ENCODE measurements at regions not wholly inside any gene's neighbourhood (a gene's known extent, or its start where the extent isn't known, plus 50 kb on each side); places are given as distances from the start of the nearest gene placed in this dataset.
"Not testable (repeated sequence)": the region's sequence is repeated elsewhere in the genome, so short reads cannot be mapped to it uniquely, and the experiment has no call there.

GRCh38 chr12:75623631-75624154 is 112.3 kb upstream of the KRR1 start:
- H3K79me2 ChIP-seq (ENCODE audit: low read depth): no peaks in the 10 kb centered on the region
- no peak overlapping the region for H2AFZ ChIP-seq (replicated peaks)
- H3K9ac ChIP-seq: no peak overlapping the region
- no peaks in the 10 kb centered on the region for H3K36me3 ChIP-seq
- no peaks in the 10 kb centered on the region for H3F3A ChIP-seq (ENCODE audit: low read depth)
- DNase-seq (ENCODE audit: low spot score): no peak
- Mint-ChIP-seq H3K27ac (no peak overlapping the region), H3K27me3 (ENCODE audit: insufficient read depth, low read depth) (no peaks in the 10 kb centered on the region), H3K9me3 (no peaks in the 10 kb centered on the region), H3K4me3 (no peak overlapping the region), H3K4me1 (peaks cover 4% of the 10 kb centered on the region), H3K36me3 (no peaks in the 10 kb centered on the region)
- TF ChIP-seq EZH2 (IDR thresholded peaks at IDR 0.05): no peak
- TF ChIP-seq EZH2phosphoT487 (IDR thresholded peaks at IDR 0.05): no peak
- H3K27me3 ChIP-seq: no peaks in the 10 kb centered on the region
- no peak overlapping the region for H3K27ac ChIP-seq
- no peaks in the 10 kb centered on the region for H4K20me1 ChIP-seq (ENCODE audit: low read depth)
- no peak overlapping the region for H3K4me2 ChIP-seq
- H3K4me3 ChIP-seq: no peak overlapping the region
- H3K9me3 ChIP-seq (ENCODE audit: low read depth): no peaks in the 10 kb centered on the region
- H3K4me1 ChIP-seq: no peaks in the 10 kb centered on the region

GRCh38 chr12:75622492-75622891 is 111.1 kb upstream of the KRR1 start:
- peak overlapping the region; percentile 65 for H2AFZ ChIP-seq (replicated peaks)
- H3K4me1 Mint-ChIP-seq: peaks cover 4% of the 10 kb centered on the region

GRCh38 chr12:75614396-75614795 is 103.0 kb upstream of the KRR1 start:
- not testable (repeated sequence) for H3K27ac ChIP-seq; H3K79me2 ChIP-seq (ENCODE audit: low read depth); H3K4me3 Mint-ChIP-seq; H3K9me3 ChIP-seq (ENCODE audit: low read depth); H3K27ac Mint-ChIP-seq; H3K9ac ChIP-seq; H3K4me3 ChIP-seq; DNase-seq (ENCODE audit: low spot score); H3K27me3 ChIP-seq; H3F3A ChIP-seq (ENCODE audit: low read depth); H3K36me3 Mint-ChIP-seq; H3K4me2 ChIP-seq; H3K4me1 ChIP-seq; H3K27me3 Mint-ChIP-seq (ENCODE audit: insufficient read depth, low read depth); H3K4me1 Mint-ChIP-seq; H2AFZ ChIP-seq (replicated peaks); H4K20me1 ChIP-seq (ENCODE audit: low read depth); H3K36me3 ChIP-seq
- H3K9me3 Mint-ChIP-seq: peaks cover 25% of the 10 kb centered on the region

More at GRCh38 chr12:75622492-75622891, 111.1 kb upstream of the KRR1 start:
- H3K36me3 ChIP-seq: no peaks in the 10 kb centered on the region
- no peak for DNase-seq (ENCODE audit: low spot score)
- no peaks in the 10 kb centered on the region for H3K27me3 Mint-ChIP-seq (ENCODE audit: insufficient read depth, low read depth)
- no peaks in the 10 kb centered on the region for H3K79me2 ChIP-seq (ENCODE audit: low read depth)
- TF ChIP-seq EZH2phosphoT487 (IDR thresholded peaks at IDR 0.05) (no peak), CTCF (IDR thresholded peaks at IDR 0.05) (no peak), EZH2 (IDR thresholded peaks at IDR 0.05) (no peak)
- H3K4me3 Mint-ChIP-seq: no peak overlapping the region
- no peak overlapping the region for H3K9ac ChIP-seq
- no peaks in the 10 kb centered on the region for H3K4me1 ChIP-seq
- H3K9me3 ChIP-seq (ENCODE audit: low read depth): no peaks in the 10 kb centered on the region
- no peaks in the 10 kb centered on the region for H3K27me3 ChIP-seq
- H3K27ac ChIP-seq: no peak overlapping the region
- H3K27ac Mint-ChIP-seq: no peak overlapping the region
- H3F3A ChIP-seq (ENCODE audit: low read depth): no peaks in the 10 kb centered on the region
- H3K9me3 Mint-ChIP-seq: no peaks in the 10 kb centered on the region
- H3K36me3 Mint-ChIP-seq: no peaks in the 10 kb centered on the region
- no peak overlapping the region for H3K4me2 ChIP-seq
- H3K4me3 ChIP-seq: no peak overlapping the region
- H4K20me1 ChIP-seq (ENCODE audit: low read depth): no peaks in the 10 kb centered on the region

GRCh38 chr12:75613981-75614380 is 102.6 kb upstream of the KRR1 start:
- Histone ChIP-seq H3K4me3 (no peak overlapping the region), H4K20me1 (ENCODE audit: low read depth) (no peaks in the 10 kb centered on the region), H3K27ac (no peak overlapping the region), H3K4me2 (no peak overlapping the region), H3K9ac (no peak overlapping the region), H3K27me3 (no peaks in the 10 kb centered on the region), H3K9me3 (ENCODE audit: low read depth) (no peaks in the 10 kb centered on the region), H3K79me2 (ENCODE audit: low read depth) (no peaks in the 10 kb centered on the region), H3K36me3 (no peaks in the 10 kb centered on the region), H3F3A (ENCODE audit: low read depth) (no peaks in the 10 kb centered on the region), H3K4me1 (no peaks in the 10 kb centered on the region), H2AFZ (replicated peaks) (no peak overlapping the region)
- DNase-seq (ENCODE audit: low spot score): no peak
- H3K4me1 Mint-ChIP-seq: no peaks in the 10 kb centered on the region
- no peaks in the 10 kb centered on the region for H3K27me3 Mint-ChIP-seq (ENCODE audit: insufficient read depth, low read depth)
- TF ChIP-seq CTCF (IDR thresholded peaks at IDR 0.05) (no peak), EZH2phosphoT487 (IDR thresholded peaks at IDR 0.05) (no peak), EZH2 (IDR thresholded peaks at IDR 0.05) (no peak)
- H3K4me3 Mint-ChIP-seq: no peak overlapping the region
- no peak overlapping the region for H3K27ac Mint-ChIP-seq
- H3K36me3 Mint-ChIP-seq: no peaks in the 10 kb centered on the region
- peaks cover 25% of the 10 kb centered on the region for H3K9me3 Mint-ChIP-seq
